Uterus (tissue), 3 donors: ENCODE measurements at regions not wholly inside any gene's neighbourhood (a gene's known extent, or its start where the extent isn't known, plus 50 kb on each side); places are given as distances from the start of the nearest gene placed in this dataset.

Source experiments
- DNase-seq, 2 donors: peaks; one replicate each; pipeline ENCODE4 v3.0.0-alpha.2; 2019 to 2020
- H3K27ac ChIP-seq, 2 donors: fragments of 200-600 bp; sonication (generic); 1 replicate in 1 of 2; 2 replicates in 1 of 2; pipeline ENCODE4 v1.5.1; 2016 to 2018
- H3K27me3 ChIP-seq, 2 donors: fragments of 200-600 bp; sonication (generic); one replicate each; pipeline ENCODE4 v1.5.1; 2018 to 2019; ENCODE audit warnings: control low read depth in 1 of 2
- H3K36me3 ChIP-seq, 2 donors: fragments of 200-600 bp; sonication (generic); one replicate each; pipeline ENCODE4 v1.5.1; 2019; ENCODE audit warnings: control low read depth in 1 of 2
- H3K4me1 ChIP-seq, 2 donors: fragments of 200-600 bp; sonication (generic); one replicate each; pipeline ENCODE4 v1.5.1; 2018 to 2019; ENCODE audit warnings: control low read depth in 1 of 2
- H3K4me3 ChIP-seq, 2 donors: fragments of 200-600 bp; sonication (generic); 1 replicate in 1 of 2; 2 replicates in 1 of 2; pipeline ENCODE4 v1.5.1; 2018 to 2019; ENCODE audit warnings: mild to moderate bottlenecking in 1 of 2
- H3K9me3 ChIP-seq, 2 donors: fragments of 200-600 bp; sonication (generic); one replicate each; pipeline ENCODE4 v1.5.1; 2019; ENCODE audit warnings: control low read depth in 1 of 2
- CTCF ChIP-seq, 4 experiments: fragments of 200-600 bp in 2 of 4; fragments of 450-650 bp in 2 of 4; sonication (generic) in 2 of 4; IDR thresholded peaks; one replicate each; pipeline ENCODE4 v1.5.1; 2016 to 2019; ENCODE audit warnings: antibody characterized with exemption in 4 of 4, mild to moderate bottlenecking in 2 of 4, moderate library complexity in 1 of 4
- POLR2A ChIP-seq, 2 donors: fragments of 450-650 bp; IDR thresholded peaks; one replicate each; pipeline ENCODE4 v1.6.1; 2016; ENCODE audit warnings: antibody characterized with exemption in 2 of 2, mild to moderate bottlenecking in 1 of 2, moderate library complexity in 1 of 2
- intact Hi-C: fragments of 100-400 bp; cut with DNase I; formaldehyde crosslinking; loops from one replicate; pipeline ENCODE4 v1.15.1; 2023; ENCODE audit warnings: low total_unique reads
- donor health status: DM: yes; HTN: yes; CAD: no.

GRCh38 chr14:41051801-41052200, 554.9 kb upstream of the LRFN5 start:
- Histone ChIP-seq H3K36me3 (no peaks in the 10 kb centered on the region), H3K27ac (no peak overlapping the region), H3K4me3 (no peak overlapping the region), H3K9me3 (no peaks in the 10 kb centered on the region), H3K4me1 (no peaks in the 10 kb centered on the region), H3K27me3 (no peaks in the 10 kb centered on the region)
- intact Hi-C loops = loop anchor here (2.0 kb wide), 1 partner anchor 19 kb away; no protein-coding TSS in a partner anchor
- TF ChIP-seq POLR2A (IDR thresholded peaks at IDR 0.05) (no peak), CTCF (IDR thresholded peaks at IDR 0.05) (no peak)
- no peak for DNase-seq

- Histone ChIP-seq H3K27ac (no peak overlapping the region), H3K36me3 (no peaks in the 10 kb centered on the region), H3K9me3 (no peaks in the 10 kb centered on the region), H3K4me3 (no peak overlapping the region), H3K4me1 (no peaks in the 10 kb centered on the region), H3K27me3 (no peaks in the 10 kb centered on the region)
- intact Hi-C loops = no loop called here
- TF ChIP-seq POLR2A (IDR thresholded peaks at IDR 0.05) = no peak
- no peak for TF ChIP-seq CTCF (IDR thresholded peaks at IDR 0.05)
- no peak for DNase-seq
Observed at GRCh38 chr14:41047763-41048162, 558.9 kb upstream of the LRFN5 start.

DNA sequence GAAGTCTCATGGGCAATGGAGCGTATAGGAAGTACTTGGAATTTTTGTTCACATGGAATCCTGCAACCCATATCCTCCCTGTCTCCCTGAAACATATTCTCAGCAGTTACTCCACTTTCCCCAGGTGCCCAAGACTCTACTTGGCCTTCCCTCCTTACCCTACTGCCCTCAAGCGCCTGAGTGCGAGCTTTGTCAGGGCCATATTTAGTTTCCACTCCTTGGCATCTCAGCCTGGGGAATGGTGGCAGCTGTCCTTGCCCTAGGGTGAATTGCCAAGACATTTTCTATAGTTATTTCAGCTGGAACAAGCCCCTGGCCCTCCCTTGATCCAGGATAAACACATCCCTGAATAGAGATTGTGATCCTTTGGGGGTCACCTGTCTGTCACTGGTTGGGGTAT, 569.3 kb upstream of the LRFN5 start:
- Histone ChIP-seq H3K27ac (no peak overlapping the region), H3K4me3 (no peak overlapping the region), H3K36me3 (no peaks in the 10 kb centered on the region), H3K9me3 (no peaks in the 10 kb centered on the region), H3K4me1 (no peaks in the 10 kb centered on the region), H3K27me3 (no peaks in the 10 kb centered on the region)
- intact Hi-C loops = no loop called here
- DNase-seq = no peak
- TF ChIP-seq CTCF (IDR thresholded peaks at IDR 0.05) (no peak), POLR2A (IDR thresholded peaks at IDR 0.05) (no peak)

GRCh38 chr14:41034969-41035368, 571.7 kb upstream of the LRFN5 start:
- Histone ChIP-seq H3K27ac (no peak overlapping the region), H3K4me3 (no peak overlapping the region), H3K36me3 (no peaks in the 10 kb centered on the region), H3K27me3 (no peaks in the 10 kb centered on the region), H3K9me3 (no peaks in the 10 kb centered on the region), H3K4me1 (no peaks in the 10 kb centered on the region)
- no peak for DNase-seq
- no peak for TF ChIP-seq POLR2A (IDR thresholded peaks at IDR 0.05)
- TF ChIP-seq CTCF (IDR thresholded peaks at IDR 0.05) = no peak
- intact Hi-C loops = no loop called here

DNA sequence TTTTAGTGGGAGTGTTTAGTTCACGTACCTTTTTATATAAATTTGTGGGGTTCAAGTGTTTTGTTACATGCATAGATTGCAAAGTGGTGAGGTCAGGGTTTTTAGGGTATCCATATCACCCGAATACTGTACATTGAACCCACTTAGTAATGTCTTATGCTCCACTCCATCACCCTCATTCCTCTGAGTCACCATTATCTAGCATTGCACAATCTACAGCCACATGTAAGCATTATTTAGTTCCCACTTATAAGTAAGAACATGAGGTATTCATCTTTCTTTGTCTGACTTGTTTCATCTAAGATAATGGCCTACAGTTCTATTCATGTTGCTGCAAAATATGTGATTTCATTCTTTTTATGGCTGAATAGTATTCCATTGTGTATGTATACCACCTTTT, 583.7 kb upstream of the LRFN5 start:
- TF ChIP-seq POLR2A (IDR thresholded peaks at IDR 0.05) = no peak
- TF ChIP-seq CTCF (IDR thresholded peaks at IDR 0.05) = no peak
- Histone ChIP-seq H3K27me3 (no peaks in the 10 kb centered on the region), H3K4me1 (no peaks in the 10 kb centered on the region), H3K4me3 (no peak overlapping the region), H3K27ac (no peak overlapping the region), H3K36me3 (no peaks in the 10 kb centered on the region), H3K9me3 (no peaks in the 10 kb centered on the region)
- DNase-seq = no peak
- intact Hi-C loops = no loop called here
